ENCODE measurements at regions not wholly inside any gene's neighbourhood (a gene's known extent, or its start where the extent isn't known, plus 50 kb on each side); places are given as distances from the start of the nearest gene placed in this dataset.

DNA sequence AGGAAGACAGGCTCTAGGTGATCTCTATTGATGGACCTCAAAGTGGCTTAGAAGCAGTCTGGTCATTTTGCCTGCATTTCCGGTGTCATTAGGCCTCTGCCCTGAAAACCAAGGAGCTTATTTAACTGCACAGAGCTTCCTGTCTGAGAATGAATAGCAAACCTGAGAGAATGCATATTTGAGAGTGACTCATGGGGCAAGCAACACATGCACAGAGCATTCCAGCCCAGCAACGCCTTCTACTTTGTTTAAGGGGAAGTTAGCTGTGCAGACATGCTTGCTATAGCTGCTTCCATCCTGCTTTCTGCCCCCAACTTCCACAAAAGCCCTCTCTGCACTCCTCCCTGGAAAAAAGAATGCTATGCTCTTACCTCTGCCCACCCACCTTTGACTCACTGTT, 232.8 kb downstream of the GRB14 start:
- TF ChIP-seq POLR2AphosphoS5 (IDR thresholded peaks at IDR 0.05; ENCODE audit: insufficient read depth in 1 of 2, low read depth in 1 of 2), result no peak
- TF ChIP-seq POLR2A (IDR thresholded peaks at IDR 0.05), result no peak

All from vagina (tissue), 2 donors.